Trophoblast cell (in vitro differentiated cells and primary cell): ENCODE measurements at regions not wholly inside any gene's neighbourhood (a gene's known extent, or its start where the extent isn't known, plus 50 kb on each side); places are given as distances from the start of the nearest gene placed in this dataset.
A peak's percentile ranks its signal among the peaks of the same experiment; 100 is the strongest.

ENCODE experiments used
- DNase-seq, 2 donors: peaks; one replicate each; pipeline ENCODE4 v3.0.0-alpha.2; 2016
- H2AFZ ChIP-seq: 2 replicates; pipeline ENCODE4 v1.6.1; 2013; ENCODE audit warnings: low read length, moderate library complexity, mild to moderate bottlenecking; ENCODE audit not compliant: insufficient read depth, poor library complexity
- H2AK5ac ChIP-seq: 2 replicates; pipeline ENCODE4 v1.6.1; 2013; ENCODE audit warnings: mild to moderate bottlenecking, low read length
- H2BK120ac ChIP-seq: 2 replicates; pipeline ENCODE4 v1.6.1; 2013; ENCODE audit warnings: low read length, mild to moderate bottlenecking, moderate library complexity; ENCODE audit not compliant: insufficient read depth, poor library complexity
- H2BK12ac ChIP-seq: 2 replicates; pipeline ENCODE4 v1.6.1; 2013; ENCODE audit warnings: mild to moderate bottlenecking, low read length, moderate library complexity
- H2BK5ac ChIP-seq: 2 replicates; pipeline ENCODE4 v1.6.1; 2013; ENCODE audit warnings: low read length, low read depth, moderate library complexity, mild to moderate bottlenecking; ENCODE audit not compliant: poor library complexity
- H3K14ac ChIP-seq: 2 replicates; pipeline ENCODE4 v1.6.1; 2013; ENCODE audit warnings: mild to moderate bottlenecking, low read length
- H3K18ac ChIP-seq: 2 replicates; pipeline ENCODE4 v1.6.1; 2013; ENCODE audit warnings: mild to moderate bottlenecking, low read length
- H3K23ac ChIP-seq: 2 replicates; pipeline ENCODE4 v1.6.1; 2013; ENCODE audit warnings: low read length
- H3K27ac ChIP-seq: 2 replicates; pipeline ENCODE4 v1.5.1; 2013; ENCODE audit warnings: low read depth, mild to moderate bottlenecking, inconsistent platforms, low read length, moderate library complexity
- H3K27me3 ChIP-seq: 2 replicates; pipeline ENCODE4 v1.6.1; 2013; ENCODE audit warnings: inconsistent platforms, mild to moderate bottlenecking, low read length, moderate library complexity; ENCODE audit not compliant: insufficient read depth
- H3K36me3 ChIP-seq, 2 experiments: 1 replicate in 1 of 2; 2 replicates in 1 of 2; pipeline ENCODE4 v1.6.1; 2013; ENCODE audit warnings: low read length in 2 of 2, mild to moderate bottlenecking in 2 of 2, moderate library complexity in 1 of 2; ENCODE audit not compliant: insufficient read depth in 2 of 2, control insufficient read depth in 1 of 2
- H3K4ac ChIP-seq: 2 replicates; pipeline ENCODE4 v1.6.1; 2013; ENCODE audit warnings: low read depth, mild to moderate bottlenecking, low read length, moderate library complexity
- H3K4me1 ChIP-seq, 2 experiments: 1 replicate in 1 of 2; 2 replicates in 1 of 2; pipeline ENCODE4 v1.6.1; 2013; ENCODE audit warnings: low read length in 2 of 2, mild to moderate bottlenecking in 2 of 2, moderate library complexity in 1 of 2; ENCODE audit not compliant: insufficient read depth in 2 of 2, control insufficient read depth in 1 of 2
- H3K4me2 ChIP-seq: 2 replicates; pipeline ENCODE4 v1.6.1; 2013; ENCODE audit warnings: inconsistent platforms, mild to moderate bottlenecking, low read length, moderate library complexity
- H3K4me3 ChIP-seq: 2 replicates; pipeline ENCODE4 v1.5.1; 2013; ENCODE audit warnings: mild to moderate bottlenecking, low read depth, low read length, inconsistent platforms
- H3K79me1 ChIP-seq: one replicate; pipeline ENCODE4 v1.6.1; 2013; ENCODE audit warnings: low read length
- H3K79me2 ChIP-seq: 2 replicates; pipeline ENCODE4 v1.6.1; 2013; ENCODE audit warnings: low read length, mild to moderate bottlenecking; ENCODE audit not compliant: control insufficient read depth, insufficient read depth, poor library complexity
- H3K9ac ChIP-seq: 2 replicates; pipeline ENCODE4 v1.6.1; 2013; ENCODE audit warnings: mild to moderate bottlenecking, low read length
- H3K9me3 ChIP-seq: 2 replicates; pipeline ENCODE4 v1.6.1; 2013; ENCODE audit warnings: low read depth, mild to moderate bottlenecking, control low read depth, inconsistent platforms, low read length; ENCODE audit not compliant: insufficient read depth
- H4K12ac ChIP-seq: 2 replicates; pipeline ENCODE4 v1.6.1; 2013; ENCODE audit warnings: low read depth, mild to moderate bottlenecking, low read length, moderate library complexity
- H4K8ac ChIP-seq: 2 replicates; pipeline ENCODE4 v1.6.1; 2013; ENCODE audit warnings: low read depth, mild to moderate bottlenecking, low read length, moderate library complexity
- H4K91ac ChIP-seq: one replicate; pipeline ENCODE4 v1.6.1; 2013; ENCODE audit warnings: low read depth, mild to moderate bottlenecking, low read length, moderate library complexity
- WGBS: extraction: QIAGEN DNeasy Blood & Tissue Kit; methylation state at CpG from one replicate; pipeline ENCODE4 v1.1.7; 2013; ENCODE audit warnings: missing lambda C conversion rate; ENCODE audit not compliant: insufficient read length, insufficient coverage; ENCODE audit errors: extremely low coverage; 5-methylcytosine and 5-hydroxymethylcytosine counted together

GRCh38 chr3:95312650-95313049 is 1249.8 kb downstream of the NSUN3 start:
- Histone ChIP-seq H3K9ac (no peak overlapping the region), H4K8ac (no peak overlapping the region), H3K27me3 (no peaks in the 10 kb centered on the region), H2AFZ (no peak overlapping the region), H2AK5ac (no peak overlapping the region), H2BK120ac (no peak overlapping the region), H2BK5ac (no peak overlapping the region), H3K23ac (no peak overlapping the region), H3K4me3 (no peak overlapping the region), H3K4me2 (no peak overlapping the region), H4K12ac (no peak overlapping the region), H2BK12ac (no peak overlapping the region), H4K91ac (no peak overlapping the region), H3K79me1 (no peaks in the 10 kb centered on the region), H3K4ac (no peak overlapping the region), H3K27ac (no peak overlapping the region), H3K4me1 (no peaks in the 10 kb centered on the region), H3K18ac (no peak overlapping the region), H3K79me2 (no peaks in the 10 kb centered on the region), H3K36me3 (no peaks in the 10 kb centered on the region), H3K9me3 (no peaks in the 10 kb centered on the region), H3K14ac (no peak overlapping the region)
- no peak for DNase-seq
- WGBS = no CpG with 5 or more reads among the region's 3 CpGs

- H4K12ac ChIP-seq = no peak overlapping the region
- H2AK5ac ChIP-seq = no peak overlapping the region
- H3K18ac ChIP-seq = no peak overlapping the region
- no CpG with 5 or more reads among the region's 3 CpGs for WGBS
- H3K27me3 ChIP-seq = no peaks in the 10 kb centered on the region
- H2AFZ ChIP-seq = no peak overlapping the region
- H3K9me3 ChIP-seq = no peaks in the 10 kb centered on the region
- no peak overlapping the region for H3K23ac ChIP-seq
- no peak overlapping the region for H3K4ac ChIP-seq
- no peaks in the 10 kb centered on the region for H3K36me3 ChIP-seq
- peaks cover 0 to 4% of the 10 kb centered on the region in 2 experiments for H3K4me1 ChIP-seq
- no peak overlapping the region for H4K8ac ChIP-seq
- H3K9ac ChIP-seq = no peak overlapping the region
- H3K14ac ChIP-seq = no peak overlapping the region
- H3K4me2 ChIP-seq = no peak overlapping the region
- H3K79me1 ChIP-seq = no peaks in the 10 kb centered on the region
- no peak overlapping the region for H3K4me3 ChIP-seq
- no peak overlapping the region for H4K91ac ChIP-seq
- H2BK120ac ChIP-seq = no peak overlapping the region
- H2BK12ac ChIP-seq = no peak overlapping the region
- DNase-seq = peak; percentile 2 to 41
- H3K27ac ChIP-seq = no peak overlapping the region
- H3K79me2 ChIP-seq = no peaks in the 10 kb centered on the region
- no peak overlapping the region for H2BK5ac ChIP-seq
These were observed 1257.1 kb downstream of the NSUN3 start for GRCh38 chr3:95319921-95320494.

GRCh38 chr3:95327478-95327877 is 1264.6 kb downstream of the NSUN3 start:
- Histone ChIP-seq H3K18ac (no peak overlapping the region), H4K8ac (no peak overlapping the region), H2AK5ac (no peak overlapping the region), H3K79me1 (no peaks in the 10 kb centered on the region), H3K4me1 (no peaks in the 10 kb centered on the region), H3K4me2 (no peak overlapping the region), H2BK120ac (no peak overlapping the region), H2BK5ac (no peak overlapping the region), H4K91ac (no peak overlapping the region), H3K9ac (no peak overlapping the region), H3K4ac (no peak overlapping the region), H3K27ac (no peak overlapping the region), H3K4me3 (no peak overlapping the region), H3K27me3 (no peaks in the 10 kb centered on the region), H3K79me2 (no peaks in the 10 kb centered on the region), H2AFZ (no peak overlapping the region), H2BK12ac (no peak overlapping the region), H3K23ac (no peak overlapping the region), H4K12ac (no peak overlapping the region), H3K9me3 (no peaks in the 10 kb centered on the region), H3K36me3 (peaks cover 0 to 2% of the 10 kb centered on the region in 2 experiments), H3K14ac (no peak overlapping the region)
- no peak for DNase-seq
- WGBS = no CpG with 5 or more reads among the region's 2 CpGs

- Histone ChIP-seq H3K23ac (no peak overlapping the region), H3K9ac (no peak overlapping the region), H2AK5ac (no peak overlapping the region), H3K79me2 (no peaks in the 10 kb centered on the region), H3K79me1 (no peaks in the 10 kb centered on the region), H3K18ac (no peak overlapping the region), H3K14ac (no peak overlapping the region), H3K27ac (no peak overlapping the region), H3K27me3 (no peaks in the 10 kb centered on the region), H3K9me3 (no peaks in the 10 kb centered on the region), H2BK5ac (no peak overlapping the region), H2AFZ (no peak overlapping the region), H3K4me1 (no peaks in the 10 kb centered on the region), H3K4ac (no peak overlapping the region), H4K8ac (no peak overlapping the region), H3K36me3 (no peaks in the 10 kb centered on the region), H4K12ac (no peak overlapping the region), H2BK12ac (no peak overlapping the region), H2BK120ac (no peak overlapping the region), H3K4me2 (no peak overlapping the region), H3K4me3 (no peak overlapping the region), H4K91ac (no peak overlapping the region)
- no CpG with 5 or more reads among the region's 2 CpGs for WGBS
- no peak for DNase-seq
These were observed 1271.0 kb downstream of the NSUN3 start for GRCh38 chr3:95333826-95334225.
